Omental fat pad (tissue), 3 donors: ENCODE measurements at regions not wholly inside any gene's neighbourhood (a gene's known extent, or its start where the extent isn't known, plus 50 kb on each side); places are given as distances from the start of the nearest gene placed in this dataset.

Experiments
- ATAC-seq: fragments of 150-250 bp; one replicate; pipeline ENCODE4 v1.9.1; 2016; ENCODE audit warnings: mild to moderate bottlenecking, moderate library complexity; ENCODE audit not compliant: low FRiP score
- DNase-seq: peaks from one replicate; pipeline ENCODE4 v3.0.0-alpha.2; 2019; ENCODE audit warnings: low spot score
- TF ChIP-seq, protein P1 (sequence below), 3 donors: fragments of 450-650 bp; IDR thresholded peaks; one replicate each; pipeline ENCODE4 v1.5.1; 2016 to 2017; ENCODE audit warnings: antibody characterized with exemption in 3 of 3, mild to moderate bottlenecking in 3 of 3, moderate library complexity in 2 of 3

DNA sequence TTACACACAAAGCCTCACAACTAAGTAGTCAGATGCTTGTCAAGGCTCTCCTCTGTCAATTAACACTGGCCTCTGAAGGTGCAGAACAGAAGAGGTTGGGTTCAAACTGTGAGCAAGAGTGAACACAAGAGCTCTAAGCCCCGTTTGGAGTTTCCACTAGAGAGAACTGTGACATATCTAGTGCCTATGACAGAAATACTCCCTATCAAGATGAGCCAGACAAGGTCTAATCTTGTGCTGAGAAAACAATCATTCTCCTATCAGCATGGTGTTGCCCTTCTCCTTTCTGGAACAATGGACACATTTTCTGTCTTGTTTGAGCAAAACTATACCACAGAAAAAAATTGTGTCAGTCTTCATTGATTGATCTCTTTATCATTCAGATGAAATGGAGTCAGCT, 62.4 kb upstream of the CCDC71L start:
- no peak for ATAC-seq
- TF ChIP-seq, protein P1, sequence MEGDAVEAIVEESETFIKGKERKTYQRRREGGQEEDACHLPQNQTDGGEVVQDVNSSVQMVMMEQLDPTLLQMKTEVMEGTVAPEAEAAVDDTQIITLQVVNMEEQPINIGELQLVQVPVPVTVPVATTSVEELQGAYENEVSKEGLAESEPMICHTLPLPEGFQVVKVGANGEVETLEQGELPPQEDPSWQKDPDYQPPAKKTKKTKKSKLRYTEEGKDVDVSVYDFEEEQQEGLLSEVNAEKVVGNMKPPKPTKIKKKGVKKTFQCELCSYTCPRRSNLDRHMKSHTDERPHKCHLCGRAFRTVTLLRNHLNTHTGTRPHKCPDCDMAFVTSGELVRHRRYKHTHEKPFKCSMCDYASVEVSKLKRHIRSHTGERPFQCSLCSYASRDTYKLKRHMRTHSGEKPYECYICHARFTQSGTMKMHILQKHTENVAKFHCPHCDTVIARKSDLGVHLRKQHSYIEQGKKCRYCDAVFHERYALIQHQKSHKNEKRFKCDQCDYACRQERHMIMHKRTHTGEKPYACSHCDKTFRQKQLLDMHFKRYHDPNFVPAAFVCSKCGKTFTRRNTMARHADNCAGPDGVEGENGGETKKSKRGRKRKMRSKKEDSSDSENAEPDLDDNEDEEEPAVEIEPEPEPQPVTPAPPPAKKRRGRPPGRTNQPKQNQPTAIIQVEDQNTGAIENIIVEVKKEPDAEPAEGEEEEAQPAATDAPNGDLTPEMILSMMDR (IDR thresholded peaks at IDR 0.05), result no peak
- DNase-seq, result no peak

- ATAC-seq (no peak), DNase-seq (no peak)
- TF ChIP-seq, protein P1 (IDR thresholded peaks at IDR 0.05), result no peak
Observed at GRCh38 chr7:106729720-106730385, 68.9 kb upstream of the CCDC71L start.

- TF ChIP-seq, protein P1 (IDR thresholded peaks at IDR 0.05), result no peak
- DNase-seq, result no peak
- ATAC-seq, result no peak
Observed at GRCh38 chr7:106731187-106731586, 70.2 kb upstream of the CCDC71L start.

- DNase-seq (no peak), ATAC-seq (no peak)
- TF ChIP-seq, protein P1 (IDR thresholded peaks at IDR 0.05), result no peak
Observed at GRCh38 chr7:106731646-106732444, 70.9 kb upstream of the CCDC71L start.

- TF ChIP-seq, protein P1 (IDR thresholded peaks at IDR 0.05), result no peak
- ATAC-seq (no peak), DNase-seq (no peak)
Observed at GRCh38 chr7:106735637-106736036, 74.7 kb upstream of the CCDC71L start.

DNA sequence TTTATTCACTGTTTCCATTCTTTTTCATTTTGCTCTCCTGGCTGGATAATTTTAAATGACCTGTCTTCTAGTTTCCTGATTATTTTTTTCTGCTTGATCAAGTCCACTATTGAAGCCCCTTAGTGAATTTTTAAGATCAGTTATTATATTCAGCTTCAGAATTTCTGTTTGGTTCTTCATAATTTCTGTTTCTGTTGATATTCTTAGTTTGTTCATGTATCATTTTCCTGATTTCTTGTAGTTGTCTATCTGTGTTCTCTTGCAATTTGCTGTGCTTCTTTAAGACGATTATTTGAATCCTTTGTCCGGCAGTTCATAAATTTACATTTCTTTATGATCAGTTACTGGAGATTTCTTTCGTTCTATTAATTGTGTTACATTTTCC, 75.2 kb upstream of the CCDC71L start:
- ATAC-seq, result no peak
- no peak for DNase-seq
- TF ChIP-seq, protein P1 (IDR thresholded peaks at IDR 0.05), result no peak
